Neural progenitor cell (in vitro differentiated cells): ENCODE measurements at regions not wholly inside any gene's neighbourhood (a gene's known extent, or its start where the extent isn't known, plus 50 kb on each side); places are given as distances from the start of the nearest gene placed in this dataset.

ENCODE experiments used
- DNase-seq: peaks from one replicate; pipeline ENCODE4 v3.0.0-alpha.2; 2016; ENCODE audit warnings: low spot score
- H2AFZ ChIP-seq: fragments of 200-600 bp; sonication (generic); replicated peaks from 2 replicates; pipeline ENCODE4 v1.6.1; 2016; ENCODE audit warnings: antibody characterized with exemption
- H3F3A ChIP-seq: fragments of 200-600 bp; sonication (generic); 2 replicates; pipeline ENCODE4 v1.6.1; 2016; ENCODE audit warnings: antibody characterized with exemption, low read depth
- H3K27ac ChIP-seq: fragments of 200-600 bp; sonication (generic); 2 replicates; pipeline ENCODE4 v1.5.1; 2016; ENCODE audit warnings: mild to moderate bottlenecking
- H3K27me3 ChIP-seq: fragments of 200-600 bp; sonication (generic); 2 replicates; pipeline ENCODE4 v1.6.1; 2016; ENCODE audit warnings: mild to moderate bottlenecking, moderate library complexity
- H3K36me3 ChIP-seq: fragments of 200-600 bp; sonication (generic); 2 replicates; pipeline ENCODE4 v1.5.1; 2016
- H3K4me1 ChIP-seq: fragments of 200-600 bp; sonication (generic); 2 replicates; pipeline ENCODE4 v1.6.1; 2016; ENCODE audit warnings: mixed run types
- H3K4me2 ChIP-seq: fragments of 200-600 bp; sonication (generic); 2 replicates; pipeline ENCODE4 v1.6.1; 2016
- H3K4me3 ChIP-seq: fragments of 200-600 bp; sonication (generic); 2 replicates; pipeline ENCODE4 v1.5.1; 2016
- H3K79me2 ChIP-seq: fragments of 200-600 bp; sonication (generic); 2 replicates; pipeline ENCODE4 v1.6.1; 2016; ENCODE audit warnings: low read depth
- H3K9ac ChIP-seq: fragments of 200-600 bp; sonication (generic); 2 replicates; pipeline ENCODE4 v1.6.1; 2016
- H3K9me3 ChIP-seq: fragments of 200-600 bp; sonication (generic); 2 replicates; pipeline ENCODE4 v1.5.1; 2016; ENCODE audit warnings: low read depth
- H4K20me1 ChIP-seq: fragments of 200-600 bp; sonication (generic); 2 replicates; pipeline ENCODE4 v1.6.1; 2016; ENCODE audit warnings: low read depth
- H3K27ac Mint-ChIP-seq: 3 replicates; pipeline ENCODE4 v1.8.0; 2021; ENCODE audit warnings: mixed read lengths
- H3K27me3 Mint-ChIP-seq: 2 replicates; pipeline ENCODE4 v1.8.0; 2022; ENCODE audit warnings: low read depth, mild to moderate bottlenecking, inconsistent platforms, moderate library complexity, mixed read lengths; ENCODE audit not compliant: insufficient read depth
- H3K36me3 Mint-ChIP-seq: 3 replicates; pipeline ENCODE4 v1.8.0; 2021; ENCODE audit warnings: mixed read lengths
- H3K4me1 Mint-ChIP-seq: 3 replicates; pipeline ENCODE4 v1.8.0; 2021; ENCODE audit warnings: mixed read lengths
- H3K4me3 Mint-ChIP-seq: 3 replicates; pipeline ENCODE4 v1.8.0; 2021; ENCODE audit warnings: mild to moderate bottlenecking, moderate library complexity, mixed read lengths
- H3K9me3 Mint-ChIP-seq: 3 replicates; pipeline ENCODE4 v1.8.0; 2020; ENCODE audit warnings: mixed read lengths
- EZH2 ChIP-seq: fragments of 200-600 bp; sonication (generic); IDR thresholded peaks from 2 replicates; pipeline ENCODE4 v1.6.1; 2017; ENCODE audit warnings: antibody characterized with exemption, mild to moderate bottlenecking, moderate library complexity
- EZH2phosphoT487 ChIP-seq: fragments of 200-600 bp; sonication (generic); IDR thresholded peaks from 2 replicates; pipeline ENCODE4 v1.6.1; 2017; ENCODE audit warnings: antibody characterized with exemption
- TF ChIP-seq, protein P1 (sequence below): fragments of 200-600 bp; sonication (generic); IDR thresholded peaks from 2 replicates; pipeline ENCODE4 v1.5.1; 2017; ENCODE audit warnings: antibody characterized with exemption, mild to moderate bottlenecking

DNA sequence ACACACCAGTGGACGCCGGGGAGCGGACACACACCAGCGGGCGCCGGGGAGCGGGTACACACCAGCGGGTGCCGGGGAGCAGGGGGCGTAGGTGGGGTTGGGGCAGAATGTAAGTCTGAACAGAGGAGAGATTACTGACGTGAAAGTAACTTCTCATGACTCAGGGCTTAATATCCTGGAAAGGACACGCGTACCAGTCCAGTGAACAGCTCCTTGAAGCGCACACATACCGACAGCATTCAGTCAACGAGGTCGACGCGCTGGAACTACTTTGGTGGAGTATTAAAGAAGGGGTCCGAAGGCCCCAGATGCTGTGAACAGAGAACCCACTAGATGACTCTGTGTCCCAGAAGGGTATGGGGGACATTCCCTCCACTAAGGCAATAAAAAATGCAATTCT, 129.6 kb downstream of the ENGASE start:
- Histone ChIP-seq H3K4me2 (no peak overlapping the region), H3K79me2 (no peaks in the 10 kb centered on the region), H3K27ac (no peak overlapping the region), H2AFZ (no peak overlapping the region), H3K4me1 (peaks cover 23% of the 10 kb centered on the region), H3K4me3 (no peak overlapping the region), H4K20me1 (no peaks in the 10 kb centered on the region), H3K36me3 (no peaks in the 10 kb centered on the region), H3K27me3 (no peaks in the 10 kb centered on the region), H3F3A (peaks cover 6% of the 10 kb centered on the region), H3K9me3 (no peaks in the 10 kb centered on the region), H3K9ac (no peak overlapping the region)
- Mint-ChIP-seq H3K36me3 (no peaks in the 10 kb centered on the region), H3K27ac (no peak overlapping the region), H3K4me1 (peaks cover 6% of the 10 kb centered on the region), H3K9me3 (no peaks in the 10 kb centered on the region), H3K4me3 (no peak overlapping the region), H3K27me3 (peaks cover under 1% of the 10 kb centered on the region)
- no peak for TF ChIP-seq EZH2phosphoT487
- TF ChIP-seq, protein P1, sequence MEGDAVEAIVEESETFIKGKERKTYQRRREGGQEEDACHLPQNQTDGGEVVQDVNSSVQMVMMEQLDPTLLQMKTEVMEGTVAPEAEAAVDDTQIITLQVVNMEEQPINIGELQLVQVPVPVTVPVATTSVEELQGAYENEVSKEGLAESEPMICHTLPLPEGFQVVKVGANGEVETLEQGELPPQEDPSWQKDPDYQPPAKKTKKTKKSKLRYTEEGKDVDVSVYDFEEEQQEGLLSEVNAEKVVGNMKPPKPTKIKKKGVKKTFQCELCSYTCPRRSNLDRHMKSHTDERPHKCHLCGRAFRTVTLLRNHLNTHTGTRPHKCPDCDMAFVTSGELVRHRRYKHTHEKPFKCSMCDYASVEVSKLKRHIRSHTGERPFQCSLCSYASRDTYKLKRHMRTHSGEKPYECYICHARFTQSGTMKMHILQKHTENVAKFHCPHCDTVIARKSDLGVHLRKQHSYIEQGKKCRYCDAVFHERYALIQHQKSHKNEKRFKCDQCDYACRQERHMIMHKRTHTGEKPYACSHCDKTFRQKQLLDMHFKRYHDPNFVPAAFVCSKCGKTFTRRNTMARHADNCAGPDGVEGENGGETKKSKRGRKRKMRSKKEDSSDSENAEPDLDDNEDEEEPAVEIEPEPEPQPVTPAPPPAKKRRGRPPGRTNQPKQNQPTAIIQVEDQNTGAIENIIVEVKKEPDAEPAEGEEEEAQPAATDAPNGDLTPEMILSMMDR, result no peak
- no peak for TF ChIP-seq EZH2
- no peak for DNase-seq

DNA sequence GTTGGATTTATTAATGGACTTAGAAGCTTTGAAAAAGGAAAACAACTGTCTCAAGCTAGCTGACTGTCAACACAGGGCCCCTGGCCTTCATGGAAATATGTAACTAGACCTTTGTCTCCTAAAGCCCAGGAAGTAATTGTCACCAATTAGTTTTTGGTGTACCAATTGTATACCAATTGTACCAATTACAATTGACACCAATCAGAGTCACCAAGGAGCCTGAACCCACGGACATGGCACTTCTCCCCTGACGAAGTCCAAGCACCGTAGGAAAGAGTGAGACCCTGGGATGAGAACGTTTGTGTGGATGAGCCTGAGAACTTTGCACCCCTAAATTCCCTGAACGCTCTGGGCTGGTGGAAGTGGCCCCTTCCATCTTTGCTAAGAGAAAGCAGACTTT, 129.0 kb downstream of the ENGASE start:
- H3K79me2 ChIP-seq, result no peaks in the 10 kb centered on the region
- H3K9me3 ChIP-seq, result no peaks in the 10 kb centered on the region
- Mint-ChIP-seq H3K4me1 (peaks cover 6% of the 10 kb centered on the region), H3K9me3 (no peaks in the 10 kb centered on the region), H3K36me3 (no peaks in the 10 kb centered on the region), H3K27me3 (no peaks in the 10 kb centered on the region), H3K27ac (no peak overlapping the region), H3K4me3 (no peak overlapping the region)
- no peak overlapping the region for H2AFZ ChIP-seq
- no peaks in the 10 kb centered on the region for H3K36me3 ChIP-seq
- peaks cover 6% of the 10 kb centered on the region for H3F3A ChIP-seq
- no peak for DNase-seq
- TF ChIP-seq EZH2 (no peak), EZH2phosphoT487 (no peak)
- TF ChIP-seq, protein P1, result no peak
- H3K27ac ChIP-seq, result no peak overlapping the region
- H3K4me3 ChIP-seq, result no peak overlapping the region
- H3K27me3 ChIP-seq, result no peaks in the 10 kb centered on the region
- no peaks in the 10 kb centered on the region for H4K20me1 ChIP-seq
- H3K4me2 ChIP-seq, result no peak overlapping the region
- peaks cover 23% of the 10 kb centered on the region for H3K4me1 ChIP-seq
- no peak overlapping the region for H3K9ac ChIP-seq

DNA sequence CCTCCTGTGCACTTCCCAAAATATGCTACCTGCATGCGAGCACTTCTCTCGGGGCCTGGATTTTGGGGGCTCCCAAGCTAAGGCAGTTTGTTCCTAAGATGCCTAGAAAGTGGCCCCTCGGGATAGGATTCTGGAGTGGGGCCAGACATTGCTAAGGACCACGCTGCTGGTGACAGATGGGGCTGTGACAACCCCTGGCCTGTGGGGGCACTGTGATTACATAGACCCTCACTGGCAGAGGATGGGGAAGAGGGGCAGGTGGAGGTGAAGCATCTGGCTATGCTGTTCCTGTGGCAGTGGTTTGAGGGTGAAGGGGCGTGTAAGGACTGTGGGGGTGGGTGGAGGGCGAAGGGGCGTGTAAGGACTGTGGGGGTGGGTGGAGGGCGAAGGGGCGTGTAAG, 128.4 kb downstream of the ENGASE start:
- Mint-ChIP-seq H3K27ac (no peak overlapping the region), H3K27me3 (no peaks in the 10 kb centered on the region), H3K4me1 (peaks cover 6% of the 10 kb centered on the region), H3K9me3 (no peaks in the 10 kb centered on the region), H3K4me3 (no peak overlapping the region), H3K36me3 (no peaks in the 10 kb centered on the region)
- Histone ChIP-seq H3F3A (peaks cover 6% of the 10 kb centered on the region), H2AFZ (no peak overlapping the region), H3K4me2 (no peak overlapping the region), H3K36me3 (no peaks in the 10 kb centered on the region), H3K79me2 (no peaks in the 10 kb centered on the region), H3K27ac (no peak overlapping the region), H3K4me1 (peaks cover 21% of the 10 kb centered on the region), H4K20me1 (no peaks in the 10 kb centered on the region), H3K9ac (no peak overlapping the region), H3K9me3 (no peaks in the 10 kb centered on the region), H3K27me3 (no peaks in the 10 kb centered on the region), H3K4me3 (no peak overlapping the region)
- DNase-seq, result no peak
- TF ChIP-seq EZH2 (no peak), EZH2phosphoT487 (no peak)
- TF ChIP-seq, protein P1, result peak; percentile 39
